Fibroblast of lung (primary cell): ENCODE measurements at regions not wholly inside any gene's neighbourhood (a gene's known extent, or its start where the extent isn't known, plus 50 kb on each side); places are given as distances from the start of the nearest gene placed in this dataset.

Experiments used
- DNase-seq, 2 donors: peaks; one replicate each; pipeline versions ENCODE4 v3.0.0 to v3.0.0-alpha.2; 2010; ENCODE audit warnings: low read depth in 2 of 2
- H2AFZ ChIP-seq: 2 replicates; pipeline ENCODE4 v1.5.1; 2012; ENCODE audit warnings: low read length, control low read depth, inconsistent platforms
- H3K27ac ChIP-seq: 2 replicates; pipeline ENCODE4 v1.5.1; 2011; ENCODE audit warnings: low read length, control low read depth; ENCODE audit not compliant: insufficient read depth
- H3K27me3 ChIP-seq: 2 replicates; pipeline ENCODE4 v1.5.1; 2011; ENCODE audit warnings: mild to moderate bottlenecking, low read length; ENCODE audit not compliant: control insufficient read depth, insufficient read depth
- H3K36me3 ChIP-seq: 2 replicates; pipeline ENCODE4 v1.5.1; 2011; ENCODE audit warnings: low read length; ENCODE audit not compliant: control insufficient read depth, insufficient read depth
- H3K4me1 ChIP-seq: 2 replicates; pipeline ENCODE4 v1.5.1; 2011; ENCODE audit warnings: low read length; ENCODE audit not compliant: control insufficient read depth, insufficient read depth; ENCODE audit errors: extremely low read depth
- H3K4me2 ChIP-seq: 2 replicates; pipeline ENCODE4 v1.5.1; 2011; ENCODE audit warnings: low read length, control low read depth; ENCODE audit not compliant: insufficient read depth; ENCODE audit errors: extremely low read depth
- H3K4me3 ChIP-seq, 4 experiments: fragments of 200-600 bp in 1 of 4; sonication (generic) in 1 of 4; replicated peaks in 1 of 4; 2 replicates each; pipeline ENCODE4 v1.5.1; 2011 to 2016; ENCODE audit warnings: low read length in 4 of 4, low read depth in 3 of 4, mild to moderate bottlenecking in 3 of 4, control low read depth in 2 of 4, inconsistent platforms in 1 of 4, mixed read lengths in 1 of 4; ENCODE audit not compliant: insufficient read depth in 1 of 4; ENCODE audit errors: control extremely low read depth in 1 of 4
- H3K79me2 ChIP-seq: 2 replicates; pipeline ENCODE4 v1.5.1; 2012; ENCODE audit warnings: mild to moderate bottlenecking, low read length, inconsistent platforms; ENCODE audit not compliant: control insufficient read depth, insufficient read depth
- H3K9ac ChIP-seq: 2 replicates; pipeline ENCODE4 v1.5.1; 2011; ENCODE audit warnings: mild to moderate bottlenecking, low read length, control low read depth; ENCODE audit not compliant: insufficient read depth
- H3K9me3 ChIP-seq: 2 replicates; pipeline ENCODE4 v1.5.1; 2012; ENCODE audit warnings: low read depth, low read length; ENCODE audit not compliant: control insufficient read depth, insufficient read depth
- H4K20me1 ChIP-seq: 2 replicates; pipeline ENCODE4 v1.5.1; 2011; ENCODE audit warnings: low read length; ENCODE audit not compliant: control insufficient read depth, insufficient read depth; ENCODE audit errors: extremely low read depth
- EZH2 ChIP-seq: IDR thresholded peaks from 2 replicates; pipeline ENCODE4 v1.5.1; 2012; ENCODE audit warnings: low read length, control low read depth, mild to moderate bottlenecking; ENCODE audit errors: missing control alignments
- TF ChIP-seq, protein P1 (sequence below), 2 donors: IDR thresholded peaks in 1 of 2; conservative IDR thresholded peaks in 1 of 2; 1 replicate in 1 of 2; 2 replicates in 1 of 2; pipeline ENCODE4 v1.5.1; 2011 to 2012; ENCODE audit warnings: low read length in 2 of 2, control low read depth in 1 of 2, inconsistent platforms in 1 of 2, low read depth in 1 of 2, mild to moderate bottlenecking in 1 of 2

DNA sequence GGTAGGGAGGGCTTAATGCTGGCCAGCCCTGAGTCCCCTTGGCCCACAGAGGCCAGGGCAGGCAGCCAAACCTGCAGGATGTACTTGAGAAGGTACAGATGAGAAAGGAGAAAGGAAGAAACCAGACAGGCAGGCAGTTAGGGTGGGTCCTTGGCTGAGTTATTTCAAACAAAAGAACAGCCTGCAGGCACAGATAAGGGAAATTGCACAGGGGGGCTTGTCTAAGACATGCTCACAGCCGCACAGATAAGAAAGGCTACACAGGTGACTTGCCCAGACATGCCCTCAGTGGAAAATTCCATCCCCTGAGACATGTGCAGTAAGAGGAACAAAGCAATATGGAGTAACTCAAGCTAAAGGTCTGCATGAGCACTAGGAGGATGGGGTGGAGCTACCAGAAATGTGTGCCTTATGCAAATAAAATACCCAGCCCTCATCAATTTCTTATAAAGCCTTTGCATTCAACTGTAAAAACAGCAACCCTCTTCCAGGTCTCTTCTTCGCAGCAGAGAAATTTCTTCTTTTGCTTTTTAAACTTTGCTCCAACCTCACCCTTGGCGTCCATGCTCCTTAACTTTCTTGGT, 158.2 kb upstream of the RGS6 start:
- H3K4me2 ChIP-seq = no peak overlapping the region
- H2AFZ ChIP-seq = no peak overlapping the region
- H3K27me3 ChIP-seq = no peaks in the 10 kb centered on the region
- no peak overlapping the region for H3K4me3 ChIP-seq
- no peak overlapping the region for H3K9ac ChIP-seq
- no peaks in the 10 kb centered on the region for H3K4me1 ChIP-seq
- no peaks in the 10 kb centered on the region for H4K20me1 ChIP-seq
- no peak for TF ChIP-seq EZH2
- TF ChIP-seq, protein P1, sequence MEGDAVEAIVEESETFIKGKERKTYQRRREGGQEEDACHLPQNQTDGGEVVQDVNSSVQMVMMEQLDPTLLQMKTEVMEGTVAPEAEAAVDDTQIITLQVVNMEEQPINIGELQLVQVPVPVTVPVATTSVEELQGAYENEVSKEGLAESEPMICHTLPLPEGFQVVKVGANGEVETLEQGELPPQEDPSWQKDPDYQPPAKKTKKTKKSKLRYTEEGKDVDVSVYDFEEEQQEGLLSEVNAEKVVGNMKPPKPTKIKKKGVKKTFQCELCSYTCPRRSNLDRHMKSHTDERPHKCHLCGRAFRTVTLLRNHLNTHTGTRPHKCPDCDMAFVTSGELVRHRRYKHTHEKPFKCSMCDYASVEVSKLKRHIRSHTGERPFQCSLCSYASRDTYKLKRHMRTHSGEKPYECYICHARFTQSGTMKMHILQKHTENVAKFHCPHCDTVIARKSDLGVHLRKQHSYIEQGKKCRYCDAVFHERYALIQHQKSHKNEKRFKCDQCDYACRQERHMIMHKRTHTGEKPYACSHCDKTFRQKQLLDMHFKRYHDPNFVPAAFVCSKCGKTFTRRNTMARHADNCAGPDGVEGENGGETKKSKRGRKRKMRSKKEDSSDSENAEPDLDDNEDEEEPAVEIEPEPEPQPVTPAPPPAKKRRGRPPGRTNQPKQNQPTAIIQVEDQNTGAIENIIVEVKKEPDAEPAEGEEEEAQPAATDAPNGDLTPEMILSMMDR (conservative IDR thresholded peaks at IDR 0.05 in 1 of 2, IDR thresholded peaks at IDR 0.05 in 1 of 2; ENCODE audit: low read depth in 1 of 2, low read length in 2 of 2) = no peak
- H3K36me3 ChIP-seq = no peaks in the 10 kb centered on the region
- no peaks in the 10 kb centered on the region for H3K79me2 ChIP-seq
- DNase-seq = no peak
- H3K9me3 ChIP-seq = no peaks in the 10 kb centered on the region
- no peak overlapping the region for H3K27ac ChIP-seq

DNA sequence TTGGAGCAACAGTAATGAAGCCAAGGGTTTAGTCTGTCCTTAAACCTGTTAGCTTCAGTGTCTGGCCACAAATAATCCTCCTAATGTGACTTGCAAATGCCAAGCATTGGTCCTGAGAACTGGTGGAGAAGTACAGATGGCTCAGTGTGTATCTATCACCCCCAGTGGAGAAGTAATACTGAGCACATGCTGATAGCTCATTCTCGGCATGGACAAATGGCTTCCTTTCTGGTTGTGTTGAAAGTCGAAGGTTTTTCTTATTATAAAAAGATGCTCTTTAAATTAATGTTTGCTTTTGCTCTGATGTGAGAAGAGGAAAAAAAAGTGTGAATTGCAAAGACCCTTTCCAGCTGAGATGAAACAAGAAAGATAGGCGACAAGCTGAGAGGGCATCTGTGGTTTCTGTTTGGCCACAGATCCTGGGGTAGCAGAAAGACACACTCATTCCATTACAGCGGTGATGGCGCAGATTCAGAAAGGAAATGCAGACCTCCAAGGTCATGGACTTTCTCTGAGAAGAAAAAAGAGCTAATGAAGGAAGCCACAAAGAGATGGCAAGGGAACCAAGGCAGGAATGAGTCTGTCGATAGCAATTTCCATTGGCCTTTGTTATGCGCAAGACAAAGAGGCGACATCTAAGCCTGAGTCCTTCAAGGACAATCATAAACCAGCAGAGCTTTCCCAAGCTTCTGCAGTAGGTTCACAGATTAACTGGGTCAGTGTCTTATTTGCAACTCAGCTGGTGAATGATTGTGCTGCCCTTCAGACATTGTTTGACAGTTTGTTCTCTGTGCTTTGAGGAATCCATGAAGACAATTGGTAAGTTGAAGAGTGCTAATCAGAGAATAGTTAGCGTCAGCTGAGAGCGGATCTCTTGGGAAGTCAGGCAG, 155.5 kb upstream of the RGS6 start:
- Histone ChIP-seq H2AFZ (no peak overlapping the region), H3K79me2 (no peaks in the 10 kb centered on the region), H3K9ac (no peak overlapping the region), H3K4me3 (no peak overlapping the region), H4K20me1 (no peaks in the 10 kb centered on the region), H3K27ac (no peak overlapping the region), H3K27me3 (no peaks in the 10 kb centered on the region), H3K4me2 (peak overlapping the region; percentile 51), H3K4me1 (no peaks in the 10 kb centered on the region), H3K36me3 (no peaks in the 10 kb centered on the region), H3K9me3 (no peaks in the 10 kb centered on the region)
- DNase-seq = peak in 1 of 2 donors; percentile 68
- no peak for TF ChIP-seq EZH2
- TF ChIP-seq, protein P1 (conservative IDR thresholded peaks at IDR 0.05 in 1 of 2, IDR thresholded peaks at IDR 0.05 in 1 of 2; ENCODE audit: low read depth in 1 of 2, low read length in 2 of 2) = no peak

DNA sequence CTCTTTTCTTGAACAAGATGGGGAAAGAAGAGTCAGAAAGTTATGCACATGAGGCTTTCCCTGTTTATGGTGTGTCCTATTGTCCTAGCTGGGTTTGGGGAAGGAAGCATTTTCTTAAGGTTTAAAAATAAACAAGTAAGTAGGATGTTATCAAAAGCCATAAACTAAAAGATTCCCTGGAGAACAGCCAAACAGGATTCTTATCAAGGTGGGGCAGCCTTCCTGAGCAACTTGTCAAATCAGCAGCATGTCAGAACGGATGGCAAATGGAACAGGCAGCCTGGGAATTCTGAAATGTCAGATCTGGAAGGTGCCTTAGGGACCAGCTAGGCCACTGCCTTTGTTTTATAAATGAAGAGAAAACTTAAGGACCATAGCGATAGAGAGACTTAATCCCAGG, 152.2 kb upstream of the RGS6 start:
- no peak for DNase-seq
- no peaks in the 10 kb centered on the region for H3K9me3 ChIP-seq
- no peaks in the 10 kb centered on the region for H4K20me1 ChIP-seq
- H3K27me3 ChIP-seq = no peaks in the 10 kb centered on the region
- H2AFZ ChIP-seq = no peak overlapping the region
- no peaks in the 10 kb centered on the region for H3K79me2 ChIP-seq
- no peak overlapping the region for H3K4me2 ChIP-seq
- TF ChIP-seq EZH2 = no peak
- TF ChIP-seq, protein P1 (conservative IDR thresholded peaks at IDR 0.05 in 1 of 2, IDR thresholded peaks at IDR 0.05 in 1 of 2; ENCODE audit: low read depth in 1 of 2, low read length in 2 of 2) = no peak
- no peaks in the 10 kb centered on the region for H3K36me3 ChIP-seq
- no peak overlapping the region for H3K27ac ChIP-seq
- H3K4me3 ChIP-seq = no peak overlapping the region
- H3K4me1 ChIP-seq = no peaks in the 10 kb centered on the region
- H3K9ac ChIP-seq = no peak overlapping the region
